Breast epithelium (tissue), 3 donors: ENCODE measurements at regions not wholly inside any gene's neighbourhood (a gene's known extent, or its start where the extent isn't known, plus 50 kb on each side); places are given as distances from the start of the nearest gene placed in this dataset.

Experiments used
- CTCF ChIP-seq, 3 donors: fragments of 450-650 bp; IDR thresholded peaks; one replicate each; pipeline ENCODE4 v1.5.1; 2016 to 2017; ENCODE audit warnings: antibody characterized with exemption in 3 of 3, mild to moderate bottlenecking in 3 of 3, moderate library complexity in 3 of 3
- POLR2A ChIP-seq: fragments of 450-650 bp; IDR thresholded peaks from one replicate; pipeline ENCODE4 v1.6.1; 2016; ENCODE audit warnings: antibody characterized with exemption, mild to moderate bottlenecking, moderate library complexity
- POLR2AphosphoS5 ChIP-seq, 3 donors: sonication (generic); formaldehyde crosslinking; IDR thresholded peaks; one replicate each; pipeline ENCODE4 v1.6.1; 2017; ENCODE audit warnings: antibody characterized with exemption in 3 of 3

- TF ChIP-seq POLR2A (no peak), CTCF (IDR thresholded peaks at IDR 0.05) (no peak), POLR2AphosphoS5 (IDR thresholded peaks at IDR 0.05) (no peak)
These were observed 568.3 kb downstream of the KIF20B start for GRCh38 chr10:90269699-90270098.
